ENCODE measurements at regions not wholly inside any gene's neighbourhood (a gene's known extent, or its start where the extent isn't known, plus 50 kb on each side); places are given as distances from the start of the nearest gene placed in this dataset.

DNA sequence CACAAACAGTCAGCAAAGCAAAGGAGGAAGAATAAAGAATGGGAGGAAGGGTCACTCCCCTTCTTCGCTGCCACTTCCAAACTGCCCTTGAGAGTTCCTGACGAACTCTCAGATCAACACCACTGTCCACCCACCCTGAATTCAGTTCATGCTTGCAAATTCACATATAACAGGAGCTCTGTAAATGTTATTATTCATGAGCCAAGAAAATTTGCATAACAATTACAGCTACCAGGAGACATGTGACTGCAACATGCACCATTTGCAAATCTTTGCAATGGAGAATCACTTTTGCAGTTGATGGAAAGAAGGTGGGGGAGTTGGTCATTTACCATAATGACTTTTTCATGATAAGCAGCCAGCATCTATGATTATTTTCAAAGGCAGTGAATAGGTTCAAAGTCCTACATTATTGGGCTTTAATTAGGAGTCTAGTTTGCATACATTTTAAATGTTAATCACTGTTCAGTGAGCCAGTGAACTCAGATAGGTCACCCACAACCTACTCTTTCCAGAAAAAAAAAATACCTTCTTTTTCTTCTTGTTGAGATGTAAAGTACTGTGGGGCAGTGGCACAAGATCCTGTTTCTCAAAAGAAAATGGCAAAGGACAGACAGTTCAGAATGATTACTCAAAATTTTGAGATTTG, 149.7 kb downstream of the CAAP1 start:
- peak overlapping the region; percentile 17 for H3K9ac ChIP-seq (ENCODE audit: low read length)
- H3K4me3 ChIP-seq (ENCODE audit: low read depth, low read length): no peak overlapping the region
- no peaks in the 10 kb centered on the region for H3K36me3 ChIP-seq (ENCODE audit: control insufficient read depth, insufficient read depth, low read length)
- peaks cover 14% of the 10 kb centered on the region for H3K9me3 ChIP-seq (ENCODE audit: control insufficient read depth, insufficient read depth, low read depth, low read length)
- no peaks in the 10 kb centered on the region for H3K27me3 ChIP-seq (ENCODE audit: control insufficient read depth, insufficient read depth, low read length)
- H3K4me1 ChIP-seq (ENCODE audit: control insufficient read depth, insufficient read depth, low read length): peaks cover 47% of the 10 kb centered on the region
- peak overlapping the region; percentile 62; the same call in 1 of the 2 replicates for H3K27ac ChIP-seq (ENCODE audit: low read depth, low read length)

DNA sequence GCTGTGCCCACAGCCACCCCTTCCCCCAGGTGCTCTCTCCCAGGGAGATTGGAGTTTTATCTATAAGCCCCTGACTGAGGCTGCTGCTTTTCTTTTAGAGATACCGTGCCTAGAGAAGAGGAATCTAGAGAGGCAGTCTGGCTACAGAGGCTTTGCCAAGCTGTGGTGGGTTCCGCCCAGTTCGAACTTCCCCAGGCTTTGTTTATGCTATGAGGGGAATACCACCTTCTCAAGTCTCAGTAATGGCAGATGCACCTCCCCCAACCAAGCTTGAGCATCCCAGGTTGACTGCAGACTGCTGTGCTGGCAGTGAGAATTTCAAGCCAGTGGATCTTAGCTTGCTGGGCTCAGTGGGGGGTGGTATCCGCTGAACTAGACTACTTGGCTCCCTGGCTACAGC, 157.4 kb downstream of the CAAP1 start:
- no peaks in the 10 kb centered on the region for H3K4me1 ChIP-seq (ENCODE audit: control insufficient read depth, insufficient read depth, low read length)
- peaks cover 37% of the 10 kb centered on the region for H3K9me3 ChIP-seq (ENCODE audit: control insufficient read depth, insufficient read depth, low read depth, low read length)
- H3K36me3 ChIP-seq (ENCODE audit: control insufficient read depth, insufficient read depth, low read length): no peaks in the 10 kb centered on the region
- H3K27ac ChIP-seq (ENCODE audit: low read depth, low read length): no peak overlapping the region
- H3K9ac ChIP-seq (ENCODE audit: low read length): no peak overlapping the region
- no peaks in the 10 kb centered on the region for H3K27me3 ChIP-seq (ENCODE audit: control insufficient read depth, insufficient read depth, low read length)
- no peak overlapping the region for H3K4me3 ChIP-seq (ENCODE audit: low read depth, low read length)

DNA sequence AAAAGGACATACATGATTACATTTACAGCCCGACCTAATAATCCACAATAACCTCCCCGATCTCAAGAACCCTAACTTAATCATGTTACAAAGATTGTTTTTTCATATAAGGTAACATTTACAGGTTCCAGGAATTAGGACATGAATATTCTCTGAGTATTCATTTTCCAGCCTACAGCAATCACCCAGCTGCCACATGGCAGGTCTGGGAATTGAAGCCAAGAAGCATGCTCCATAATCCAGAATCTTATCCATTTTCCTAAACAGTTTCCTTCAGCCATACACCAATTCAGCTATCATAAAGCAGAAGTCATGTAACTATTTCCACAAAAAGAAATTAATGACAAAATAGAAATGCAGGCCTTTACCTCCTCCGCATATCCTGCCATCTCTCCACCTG, 163.4 kb downstream of the CAAP1 start:
- Histone ChIP-seq H3K9ac (ENCODE audit: low read length) (no peak overlapping the region), H3K4me3 (ENCODE audit: low read depth, low read length) (no peak overlapping the region), H3K36me3 (ENCODE audit: control insufficient read depth, insufficient read depth, low read length) (no peaks in the 10 kb centered on the region), H3K27ac (ENCODE audit: low read depth, low read length) (no peak overlapping the region), H3K27me3 (ENCODE audit: control insufficient read depth, insufficient read depth, low read length) (no peaks in the 10 kb centered on the region), H3K4me1 (ENCODE audit: control insufficient read depth, insufficient read depth, low read length) (peaks cover under 1% of the 10 kb centered on the region; the same call in 1 of the 2 replicates), H3K9me3 (ENCODE audit: control insufficient read depth, insufficient read depth, low read depth, low read length) (0 out of 2 replicates have a peak, but pooled peaks cover 4% of the 10 kb centered on the region)

DNA sequence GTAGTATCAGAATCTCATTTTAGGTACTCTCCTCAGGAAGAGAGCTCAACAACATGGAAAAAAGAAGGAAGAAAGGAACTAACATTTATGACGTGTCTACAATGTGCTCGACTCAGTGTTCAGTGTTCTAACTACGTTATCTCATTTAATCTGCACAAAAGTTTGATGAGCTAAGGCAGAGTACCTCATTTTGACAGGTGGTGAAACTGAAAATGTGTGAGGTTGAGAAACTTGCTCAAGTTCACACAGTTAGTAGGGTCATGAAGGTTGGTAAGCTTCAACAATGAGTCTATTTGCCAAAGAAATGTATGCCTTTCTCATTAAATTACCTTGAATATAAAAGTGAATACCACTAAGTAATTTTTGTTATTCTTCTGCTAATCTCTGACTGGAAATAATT, 165.1 kb downstream of the CAAP1 start:
- H3K4me1 ChIP-seq (ENCODE audit: control insufficient read depth, insufficient read depth, low read length): peaks cover 11% of the 10 kb centered on the region
- H3K36me3 ChIP-seq (ENCODE audit: control insufficient read depth, insufficient read depth, low read length): no peaks in the 10 kb centered on the region
- no peak overlapping the region for H3K27ac ChIP-seq (ENCODE audit: low read depth, low read length)
- H3K27me3 ChIP-seq (ENCODE audit: control insufficient read depth, insufficient read depth, low read length): no peaks in the 10 kb centered on the region
- no peaks in the 10 kb centered on the region for H3K9me3 ChIP-seq (ENCODE audit: control insufficient read depth, insufficient read depth, low read depth, low read length)
- no peak overlapping the region for H3K9ac ChIP-seq (ENCODE audit: low read length)
- no peak overlapping the region for H3K4me3 ChIP-seq (ENCODE audit: low read depth, low read length)

DNA sequence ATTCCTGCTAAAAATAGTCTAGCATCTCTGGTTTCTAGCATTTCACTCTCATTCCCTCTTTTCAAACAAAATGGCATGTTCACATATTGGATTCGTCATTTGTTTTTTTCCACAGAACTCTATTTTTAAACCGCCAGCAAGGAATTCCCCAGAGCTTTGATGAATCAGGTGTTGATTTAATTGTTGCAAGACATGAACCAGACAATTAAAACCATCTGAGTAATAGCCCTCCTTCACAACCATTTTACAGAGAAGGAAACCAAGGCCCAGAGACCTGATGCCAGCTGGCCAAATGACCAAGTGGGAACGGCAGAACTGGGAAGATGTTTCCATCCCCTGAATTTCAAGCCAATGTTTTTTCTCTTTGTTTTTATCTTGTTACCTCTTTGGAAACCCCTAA, 167.0 kb downstream of the CAAP1 start:
- Histone ChIP-seq H3K4me1 (ENCODE audit: control insufficient read depth, insufficient read depth, low read length) (peaks cover 11% of the 10 kb centered on the region), H3K36me3 (ENCODE audit: control insufficient read depth, insufficient read depth, low read length) (no peaks in the 10 kb centered on the region), H3K27me3 (ENCODE audit: control insufficient read depth, insufficient read depth, low read length) (no peaks in the 10 kb centered on the region), H3K9me3 (ENCODE audit: control insufficient read depth, insufficient read depth, low read depth, low read length) (no peaks in the 10 kb centered on the region), H3K9ac (ENCODE audit: low read length) (no peak overlapping the region), H3K27ac (ENCODE audit: low read depth, low read length) (no peak overlapping the region), H3K4me3 (ENCODE audit: low read depth, low read length) (no peak overlapping the region)

DNA sequence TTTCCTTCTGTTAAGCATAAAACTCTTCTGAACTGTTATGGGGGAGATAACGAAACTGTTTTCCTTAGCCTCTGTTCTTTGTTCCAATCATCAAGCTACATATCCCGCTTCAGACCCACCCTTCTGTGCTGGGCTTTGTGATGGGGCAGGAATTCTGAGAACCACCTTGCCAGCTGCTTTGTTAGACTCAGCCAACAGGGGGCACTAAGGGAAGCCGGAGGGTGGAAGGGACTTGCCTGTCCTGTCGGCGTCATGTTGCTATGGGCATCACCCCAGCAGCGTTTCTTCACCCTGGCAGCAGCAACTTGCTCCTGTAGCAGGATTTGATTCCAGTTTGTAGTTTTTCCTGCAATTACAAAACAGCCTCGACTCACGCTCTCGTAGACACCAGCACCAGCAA, 169.1 kb downstream of the CAAP1 start:
- H3K4me3 ChIP-seq (ENCODE audit: low read depth, low read length): 0 out of 2 replicates have a peak overlapping the region, but pooled peaks have one; percentile 20
- no peak overlapping the region for H3K27ac ChIP-seq (ENCODE audit: low read depth, low read length)
- no peaks in the 10 kb centered on the region for H3K36me3 ChIP-seq (ENCODE audit: control insufficient read depth, insufficient read depth, low read length)
- no peaks in the 10 kb centered on the region for H3K9me3 ChIP-seq (ENCODE audit: control insufficient read depth, insufficient read depth, low read depth, low read length)
- H3K4me1 ChIP-seq (ENCODE audit: control insufficient read depth, insufficient read depth, low read length): peaks cover 11% of the 10 kb centered on the region
- no peak overlapping the region for H3K9ac ChIP-seq (ENCODE audit: low read length)
- H3K27me3 ChIP-seq (ENCODE audit: control insufficient read depth, insufficient read depth, low read length): no peaks in the 10 kb centered on the region

DNA sequence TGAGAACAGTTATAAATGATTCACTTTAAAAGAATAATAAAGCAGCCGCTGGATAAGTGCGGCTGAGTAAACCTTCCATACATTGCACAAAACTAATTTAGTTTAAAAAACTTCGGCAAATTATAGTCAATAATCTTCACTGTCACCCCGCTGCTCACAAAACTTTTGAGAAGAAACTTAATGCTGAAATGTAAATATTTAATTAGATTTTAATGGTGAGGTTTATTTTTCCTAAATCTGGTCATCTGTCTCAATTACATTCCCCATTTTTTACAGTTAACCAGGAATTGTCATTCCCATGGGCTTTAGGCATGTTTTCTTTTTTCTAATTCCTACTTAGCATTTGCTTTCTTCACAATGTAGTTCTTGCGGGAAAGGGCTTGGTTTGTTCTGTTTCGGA, 169.8 kb downstream of the CAAP1 start:
- H3K27me3 ChIP-seq (ENCODE audit: control insufficient read depth, insufficient read depth, low read length): no peaks in the 10 kb centered on the region
- no peaks in the 10 kb centered on the region for H3K36me3 ChIP-seq (ENCODE audit: control insufficient read depth, insufficient read depth, low read length)
- H3K4me3 ChIP-seq (ENCODE audit: low read depth, low read length): no peak overlapping the region
- H3K9me3 ChIP-seq (ENCODE audit: control insufficient read depth, insufficient read depth, low read depth, low read length): no peaks in the 10 kb centered on the region
- H3K4me1 ChIP-seq (ENCODE audit: control insufficient read depth, insufficient read depth, low read length): peaks cover 11% of the 10 kb centered on the region
- H3K9ac ChIP-seq (ENCODE audit: low read length): no peak overlapping the region
- no peak overlapping the region for H3K27ac ChIP-seq (ENCODE audit: low read depth, low read length)

DNA sequence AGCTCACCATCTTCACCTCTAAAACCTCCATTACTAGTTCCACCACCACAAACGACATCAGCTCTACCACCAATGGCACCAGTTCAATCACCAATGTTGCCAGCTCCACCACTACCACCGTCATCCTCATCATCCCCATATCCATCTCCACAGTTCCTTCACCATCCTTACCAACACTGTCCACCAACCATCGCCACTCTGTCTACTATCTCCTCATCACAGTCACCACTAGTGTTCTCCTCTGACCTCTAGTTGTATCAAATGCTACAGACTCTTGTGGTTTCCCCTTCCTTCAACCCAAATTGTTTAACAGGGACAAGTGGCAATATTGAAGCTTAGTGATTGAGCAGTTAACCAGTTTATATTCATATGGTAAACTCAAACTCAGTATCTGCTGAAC, 182.6 kb downstream of the CAAP1 start:
- Histone ChIP-seq H3K27me3 (ENCODE audit: control insufficient read depth, insufficient read depth, low read length) (no peaks in the 10 kb centered on the region), H3K27ac (ENCODE audit: low read depth, low read length) (no peak overlapping the region), H3K4me3 (ENCODE audit: low read depth, low read length) (no peak overlapping the region), H3K36me3 (ENCODE audit: control insufficient read depth, insufficient read depth, low read length) (no peaks in the 10 kb centered on the region), H3K9ac (ENCODE audit: low read length) (no peak overlapping the region), H3K9me3 (ENCODE audit: control insufficient read depth, insufficient read depth, low read depth, low read length) (no peaks in the 10 kb centered on the region), H3K4me1 (ENCODE audit: control insufficient read depth, insufficient read depth, low read length) (no peaks in the 10 kb centered on the region)

DNA sequence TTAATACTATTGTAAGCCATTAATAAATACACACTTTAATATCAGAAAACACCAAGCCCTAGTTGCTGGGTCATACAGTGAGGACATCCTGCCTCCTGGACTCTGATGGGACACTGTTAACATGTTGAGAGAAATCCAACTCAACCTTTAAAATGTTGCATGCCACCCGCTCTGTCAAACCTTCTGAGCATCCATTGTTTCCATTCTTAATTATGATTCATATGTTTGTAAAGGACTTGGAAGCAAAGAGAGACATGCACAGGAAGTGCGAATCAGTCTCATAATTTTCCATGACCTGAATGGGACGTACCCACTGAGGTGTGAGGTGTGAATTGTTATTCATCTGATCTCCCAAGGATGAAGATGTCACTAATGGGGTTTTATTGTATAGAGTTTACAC, 186.4 kb downstream of the CAAP1 start:
- Histone ChIP-seq H3K27me3 (ENCODE audit: control insufficient read depth, insufficient read depth, low read length) (no peaks in the 10 kb centered on the region), H3K36me3 (ENCODE audit: control insufficient read depth, insufficient read depth, low read length) (no peaks in the 10 kb centered on the region), H3K27ac (ENCODE audit: low read depth, low read length) (no peak overlapping the region), H3K4me3 (ENCODE audit: low read depth, low read length) (no peak overlapping the region), H3K9ac (ENCODE audit: low read length) (no peak overlapping the region), H3K9me3 (ENCODE audit: control insufficient read depth, insufficient read depth, low read depth, low read length) (no peaks in the 10 kb centered on the region), H3K4me1 (ENCODE audit: control insufficient read depth, insufficient read depth, low read length) (no peaks in the 10 kb centered on the region)

DNA sequence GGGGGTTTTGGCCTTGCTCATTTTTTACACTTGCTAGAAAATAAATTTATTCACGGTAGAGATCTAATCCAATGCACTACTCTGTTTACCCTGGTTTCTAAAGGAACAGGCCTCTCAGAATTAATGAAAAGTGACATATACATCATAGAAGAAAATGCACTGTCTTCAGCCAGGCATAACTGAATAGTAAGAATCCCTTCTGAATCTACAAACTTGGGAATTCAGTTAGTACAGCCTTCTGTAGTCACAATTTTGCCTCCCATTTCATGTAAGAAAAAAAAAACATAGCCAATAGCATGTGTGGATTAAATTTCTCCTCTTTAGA, 197.3 kb downstream of the CAAP1 start:
- Histone ChIP-seq H3K9ac (ENCODE audit: low read length) (no peak overlapping the region), H3K4me1 (ENCODE audit: control insufficient read depth, insufficient read depth, low read length) (no peaks in the 10 kb centered on the region), H3K27me3 (ENCODE audit: control insufficient read depth, insufficient read depth, low read length) (no peaks in the 10 kb centered on the region), H3K9me3 (ENCODE audit: control insufficient read depth, insufficient read depth, low read depth, low read length) (peaks cover 5% of the 10 kb centered on the region; the same call in 1 of the 2 replicates), H3K27ac (ENCODE audit: low read depth, low read length) (no peak overlapping the region), H3K4me3 (ENCODE audit: low read depth, low read length) (no peak overlapping the region), H3K36me3 (ENCODE audit: control insufficient read depth, insufficient read depth, low read length) (no peaks in the 10 kb centered on the region)

DNA sequence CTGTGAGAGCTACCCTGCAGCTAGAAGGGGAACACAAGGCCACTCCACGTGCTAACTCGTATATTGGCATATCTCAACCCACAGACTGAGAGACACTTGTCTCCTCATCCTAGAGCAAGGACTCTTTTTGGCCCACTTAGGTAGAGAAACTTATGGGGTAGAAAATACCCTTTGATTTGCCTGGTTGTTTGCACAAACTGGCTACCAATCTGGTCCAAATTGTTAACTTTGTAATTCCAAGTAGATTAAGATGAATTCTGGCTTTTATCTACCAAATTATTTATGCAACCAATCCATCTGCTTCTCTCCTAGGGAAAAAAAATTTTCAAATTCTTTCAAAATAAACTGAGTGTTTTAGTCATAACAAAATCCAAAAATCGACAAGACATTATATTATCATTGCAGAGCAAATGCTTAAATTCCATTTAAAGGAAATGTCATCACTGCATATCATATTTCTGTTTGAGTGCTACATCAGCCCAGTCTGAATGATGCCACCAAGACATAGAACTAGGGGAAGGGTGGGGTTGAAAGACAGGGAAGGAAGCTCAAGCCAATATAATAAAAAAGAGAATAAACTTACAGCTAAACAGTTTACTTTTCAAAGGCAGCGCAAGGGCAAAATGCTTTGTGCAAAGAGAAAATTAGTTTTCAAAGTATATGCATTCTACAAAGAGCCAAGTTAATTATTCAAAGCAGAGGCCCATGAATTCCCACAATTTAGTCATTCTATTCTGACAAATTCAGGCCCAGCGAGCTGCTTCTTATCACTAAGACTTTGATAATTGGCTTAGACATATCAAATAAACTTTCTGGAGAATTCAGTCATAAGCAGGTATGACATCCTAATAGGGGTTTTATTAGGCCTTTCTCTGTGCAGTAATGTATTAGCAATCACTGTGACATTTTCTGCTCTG, 198.0 kb downstream of the CAAP1 start:
- H3K36me3 ChIP-seq (ENCODE audit: control insufficient read depth, insufficient read depth, low read length): no peaks in the 10 kb centered on the region
- H3K9me3 ChIP-seq (ENCODE audit: control insufficient read depth, insufficient read depth, low read depth, low read length): peaks cover 5% of the 10 kb centered on the region; the same call in 1 of the 2 replicates
- H3K4me3 ChIP-seq (ENCODE audit: low read depth, low read length): no peak overlapping the region
- H3K27ac ChIP-seq (ENCODE audit: low read depth, low read length): no peak overlapping the region
- H3K27me3 ChIP-seq (ENCODE audit: control insufficient read depth, insufficient read depth, low read length): no peaks in the 10 kb centered on the region
- no peaks in the 10 kb centered on the region for H3K4me1 ChIP-seq (ENCODE audit: control insufficient read depth, insufficient read depth, low read length)
- no peak overlapping the region for H3K9ac ChIP-seq (ENCODE audit: low read length)
